GM21360 (cell line): ENCODE measurements at regions not wholly inside any gene's neighbourhood (a gene's known extent, or its start where the extent isn't known, plus 50 kb on each side); places are given as distances from the start of the nearest gene placed in this dataset.
"Not testable (repeated sequence)": the region's sequence is repeated elsewhere in the genome, so short reads cannot be mapped to it uniquely, and the experiment has no call there.

Source experiments
- ATAC-seq: cut with Tn5 transposase; IDR thresholded peaks from one replicate; pipeline ENCODE4 v1.9.1; 2021; ENCODE audit warnings: mild to moderate bottlenecking, moderate library complexity; ENCODE audit not compliant: unreplicated experiment

DNA sequence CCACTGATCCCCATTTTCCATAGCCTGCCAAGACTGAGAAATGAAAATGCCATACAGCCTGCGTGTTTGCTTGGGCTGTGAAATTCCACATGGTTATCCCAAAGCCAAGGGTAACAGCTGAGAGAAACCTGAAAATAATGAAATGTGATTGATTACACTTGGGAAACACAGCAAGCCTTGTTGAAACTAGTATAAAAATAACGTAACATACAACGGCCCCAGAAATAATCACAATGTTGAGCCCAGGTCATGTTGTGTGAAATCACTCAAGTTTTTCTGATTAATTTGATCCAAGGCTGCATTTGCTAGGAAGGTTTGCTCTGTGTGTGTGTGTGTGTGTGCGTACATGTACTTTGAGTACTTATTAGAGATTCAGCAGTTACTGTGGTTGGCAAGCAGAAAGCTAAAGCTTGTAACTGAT is 269.0 kb downstream of the OXSM start:
- ATAC-seq: no peak

DNA sequence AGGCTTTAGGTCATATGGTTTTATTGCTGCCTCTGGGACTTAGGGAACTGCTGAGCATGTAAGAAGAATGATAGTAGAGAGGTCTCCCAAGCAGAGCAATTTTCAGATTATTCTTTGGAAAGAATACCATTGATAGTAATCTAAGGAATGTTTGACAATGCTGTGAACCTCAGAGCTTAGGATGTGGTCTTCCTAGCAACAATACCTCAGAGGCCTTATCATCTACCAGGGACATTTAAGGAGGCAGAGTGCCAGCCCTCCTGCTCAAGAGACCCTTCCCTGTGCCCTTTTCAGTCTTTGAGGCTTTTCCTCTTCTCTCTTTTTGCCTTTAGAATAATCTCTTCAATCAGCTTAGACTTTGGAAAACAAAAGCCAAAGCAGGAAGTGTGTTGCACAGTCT is 272.1 kb downstream of the OXSM start:
- ATAC-seq: no peak

DNA sequence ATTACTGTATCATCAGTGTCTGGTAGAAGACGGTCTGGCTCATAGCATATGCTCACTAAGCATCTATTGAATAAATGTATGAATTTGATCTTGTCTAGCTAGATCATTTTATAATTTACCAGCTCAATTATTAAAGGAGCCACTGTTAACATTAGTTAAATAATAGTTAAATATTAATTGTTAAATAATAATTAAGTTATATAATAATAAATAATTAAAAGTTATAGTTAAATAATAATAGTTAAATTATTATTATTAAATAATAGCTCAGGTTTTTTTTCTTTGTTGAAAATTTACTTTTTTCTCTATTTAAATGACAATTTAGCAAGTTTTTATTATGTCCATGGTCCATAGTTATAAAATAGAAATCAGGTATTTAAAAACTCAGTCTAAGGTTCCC is 274.4 kb downstream of the OXSM start:
- no peak for ATAC-seq

DNA sequence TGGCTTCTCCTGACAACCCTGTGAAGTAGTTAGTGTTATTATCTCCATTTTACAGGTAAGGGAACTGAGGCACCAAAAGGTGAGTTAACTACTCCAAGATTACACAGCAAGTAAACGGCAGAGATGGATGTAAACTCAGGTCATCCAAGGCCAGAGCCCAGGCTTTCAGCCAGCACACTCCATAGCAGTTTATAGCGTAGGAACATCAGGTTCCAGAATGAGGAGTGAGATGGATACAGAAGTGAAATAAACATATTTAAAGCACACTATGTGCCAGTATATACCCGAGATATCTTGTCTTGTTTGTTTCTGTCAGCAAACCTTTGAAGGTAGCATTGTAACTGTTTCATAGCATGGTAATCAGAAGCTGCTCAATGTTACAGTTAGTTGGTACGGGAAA is 279.0 kb downstream of the OXSM start:
- ATAC-seq: no peak

DNA sequence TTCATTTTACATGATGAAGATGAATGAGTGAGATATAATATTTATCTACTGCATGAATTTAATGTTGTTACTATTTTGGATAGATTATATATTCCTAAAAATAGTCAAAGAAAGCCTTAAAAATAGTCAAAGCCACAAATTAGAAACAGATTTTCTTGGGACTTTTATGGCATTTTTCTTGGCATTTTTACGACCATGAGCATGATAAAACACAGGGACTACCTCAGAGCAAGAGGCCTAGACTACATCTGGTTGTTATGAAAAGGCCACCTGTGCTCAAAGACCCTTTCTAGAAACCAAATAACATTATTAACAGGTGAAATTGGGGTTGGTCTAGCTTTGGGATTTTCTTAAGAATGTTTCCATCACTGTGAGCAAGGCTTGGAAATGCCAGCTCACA is 281.0 kb downstream of the OXSM start:
- ATAC-seq: no peak

DNA sequence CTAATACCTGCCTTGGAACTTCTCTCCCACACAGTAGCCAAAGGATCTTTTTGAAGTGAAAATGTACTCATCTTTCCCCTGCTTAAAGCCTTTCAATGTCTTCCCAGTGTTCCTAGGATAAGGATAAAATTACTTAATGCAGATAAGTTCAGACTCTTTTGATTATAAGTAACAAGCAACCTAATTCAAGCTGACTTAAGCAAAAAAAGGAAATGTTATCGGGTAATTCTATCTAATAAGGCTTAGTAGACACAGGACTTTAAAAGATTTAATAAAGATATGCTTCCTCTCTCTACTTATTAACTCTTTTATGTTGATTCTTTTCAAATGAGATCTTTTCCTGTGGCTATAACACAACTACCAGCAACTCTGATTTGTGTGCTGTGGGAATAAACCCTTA is 284.2 kb downstream of the OXSM start:
- ATAC-seq: no peak

DNA sequence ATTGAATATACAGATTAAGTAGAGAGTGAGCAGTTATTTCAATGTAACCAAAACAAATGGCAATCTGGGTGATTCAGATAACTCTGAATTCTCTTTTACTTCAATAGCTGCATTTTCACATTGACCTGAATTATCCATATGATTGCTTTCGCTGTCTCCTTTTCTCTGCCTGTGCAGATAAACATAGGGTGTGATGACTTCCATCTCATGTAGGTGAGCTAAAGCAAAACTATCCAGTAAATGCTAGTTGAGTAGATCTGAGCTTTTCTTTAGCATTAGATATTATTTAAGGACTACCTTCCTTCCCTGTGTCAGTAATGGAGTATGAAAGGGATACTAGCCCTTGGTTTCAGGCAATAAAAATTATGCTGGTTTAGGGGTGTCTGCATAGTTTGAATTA is 288.6 kb downstream of the OXSM start:
- ATAC-seq: no peak

DNA sequence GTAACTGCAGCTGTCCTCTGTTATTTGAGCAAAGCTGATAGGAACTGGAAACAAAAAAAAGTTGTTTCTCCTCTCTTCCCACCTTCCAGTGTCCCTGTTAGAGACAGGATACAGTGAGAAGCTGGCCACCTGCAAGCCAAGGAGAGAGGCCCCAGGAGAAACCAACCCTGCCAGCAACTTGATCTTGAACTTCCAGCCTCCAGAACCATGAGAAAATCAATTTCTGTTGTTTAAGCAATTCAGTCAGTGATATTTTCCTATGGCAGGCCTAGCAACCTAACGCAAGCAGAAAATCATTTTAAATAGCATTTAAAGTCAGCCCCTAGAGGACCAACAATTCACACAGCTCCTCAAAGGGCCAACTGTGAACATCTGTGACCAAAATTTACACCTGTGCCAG is 291.3 kb downstream of the OXSM start:
- ATAC-seq: no peak

DNA sequence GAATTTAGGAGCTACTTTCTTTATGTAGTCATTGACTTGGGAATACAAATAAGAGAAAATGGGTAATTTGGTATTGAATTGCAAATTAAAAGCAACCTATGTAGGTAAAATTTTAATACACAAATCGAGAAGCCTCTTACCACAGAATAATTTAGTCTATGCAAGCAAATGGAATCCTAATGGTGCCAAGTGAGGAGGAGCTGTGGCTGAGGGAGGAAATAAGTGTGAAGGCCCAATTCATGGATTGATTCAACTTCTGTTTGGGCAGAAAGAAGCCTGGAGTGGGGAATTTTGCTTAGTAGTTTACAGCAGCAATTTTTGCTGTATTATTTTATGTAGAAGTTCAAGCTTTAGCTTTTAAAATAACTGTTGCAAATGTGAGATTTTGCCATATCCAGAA is 291.9 kb downstream of the OXSM start:
- ATAC-seq: no peak

DNA sequence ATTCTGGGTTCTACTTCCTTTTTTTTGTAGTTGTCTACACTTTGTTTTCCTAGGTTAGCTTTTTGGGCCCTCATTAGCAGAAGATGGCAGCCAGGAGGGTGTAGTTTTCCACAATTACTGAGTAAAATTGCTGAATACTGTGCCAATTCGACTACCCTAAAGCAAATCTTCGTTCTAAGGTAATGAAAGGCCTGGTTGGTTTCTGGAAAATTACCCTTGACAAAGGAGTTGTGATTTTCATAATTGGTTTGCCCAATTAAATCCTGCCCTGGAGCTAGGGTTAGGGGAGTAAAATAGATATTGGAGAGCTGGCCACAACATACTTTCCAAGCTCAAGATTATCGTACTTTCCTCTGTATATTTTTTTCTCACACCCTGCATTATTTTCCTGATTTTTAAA is 293.0 kb downstream of the OXSM start:
- no peak for ATAC-seq

DNA sequence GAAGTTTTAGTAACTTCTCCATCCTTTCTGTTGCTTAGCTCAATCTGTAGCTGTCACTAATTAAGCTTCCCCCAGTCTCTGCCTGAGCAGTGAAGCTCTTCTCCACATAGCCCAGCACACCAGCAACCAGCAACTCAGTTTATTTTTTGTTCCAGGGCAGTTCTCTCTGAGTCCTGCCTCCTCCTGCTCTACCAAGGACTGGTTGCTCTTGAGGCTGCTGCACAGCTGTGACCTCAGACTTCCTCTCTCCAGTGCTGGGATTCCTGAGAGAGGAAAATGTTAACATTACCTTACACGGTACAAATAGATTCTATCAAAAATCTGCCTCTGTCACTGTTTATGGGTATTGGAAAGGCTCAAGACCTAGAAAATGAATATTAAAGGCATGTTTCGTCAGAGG is 294.7 kb downstream of the OXSM start:
- no peak for ATAC-seq

DNA sequence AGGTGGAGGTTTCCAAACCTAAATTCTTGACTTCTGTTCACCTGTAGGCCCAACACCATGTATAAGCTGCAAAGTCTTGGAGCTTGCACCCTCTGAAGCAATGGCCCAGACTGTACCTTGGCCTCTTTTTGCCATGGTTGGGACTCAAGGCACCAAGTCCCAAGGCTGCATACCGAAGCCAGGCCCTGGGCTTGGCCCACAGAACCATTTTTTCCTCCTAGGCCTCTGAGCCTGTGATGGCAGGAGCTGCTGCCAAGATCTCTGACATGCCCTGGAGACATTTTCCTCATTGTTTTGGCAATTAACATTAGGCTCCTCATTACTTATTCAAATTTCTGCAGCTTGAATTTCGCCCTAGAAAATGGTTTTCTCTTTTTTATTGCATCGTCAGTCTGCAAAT is 297.9 kb downstream of the OXSM start:
- no peak for ATAC-seq

DNA sequence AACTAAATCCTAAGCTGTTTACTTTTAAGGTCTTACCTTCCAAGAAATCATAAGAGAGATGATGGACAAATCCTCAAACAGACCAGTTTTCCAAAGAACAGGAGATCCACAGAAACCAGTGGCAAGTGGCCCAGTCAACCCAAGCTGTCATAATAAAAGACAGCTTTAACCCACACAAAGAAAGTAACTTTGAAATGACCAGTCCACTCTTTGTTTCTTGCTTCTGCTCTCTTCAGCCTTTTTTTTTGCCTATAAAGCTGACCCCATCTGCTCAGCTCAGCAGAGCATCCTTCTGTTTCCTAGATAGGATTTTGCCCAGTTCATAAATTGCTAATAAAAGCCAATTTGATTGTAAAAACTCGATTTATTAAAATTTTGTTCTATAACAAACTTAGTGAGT is 299.4 kb downstream of the OXSM start:
- ATAC-seq: no peak

DNA sequence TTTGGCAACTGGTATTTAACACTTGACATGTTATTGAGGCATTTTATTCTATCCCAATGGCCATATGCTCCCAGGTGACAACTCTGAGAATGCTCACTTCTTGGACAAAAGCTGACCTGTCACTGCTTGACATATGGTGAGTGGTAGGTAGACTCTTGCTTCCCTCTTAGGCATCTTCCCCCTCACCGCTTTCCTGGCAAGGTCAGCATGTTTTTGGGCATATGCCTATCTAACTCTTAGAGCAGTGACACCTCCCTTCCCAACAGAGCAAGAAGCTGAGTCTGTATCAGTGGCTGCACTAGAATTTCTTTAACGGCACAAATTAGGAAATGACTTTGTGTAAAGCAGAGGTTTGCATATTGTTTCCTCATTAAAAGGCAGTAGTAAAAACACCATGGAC is 300.7 kb downstream of the OXSM start:
- ATAC-seq: no peak

DNA sequence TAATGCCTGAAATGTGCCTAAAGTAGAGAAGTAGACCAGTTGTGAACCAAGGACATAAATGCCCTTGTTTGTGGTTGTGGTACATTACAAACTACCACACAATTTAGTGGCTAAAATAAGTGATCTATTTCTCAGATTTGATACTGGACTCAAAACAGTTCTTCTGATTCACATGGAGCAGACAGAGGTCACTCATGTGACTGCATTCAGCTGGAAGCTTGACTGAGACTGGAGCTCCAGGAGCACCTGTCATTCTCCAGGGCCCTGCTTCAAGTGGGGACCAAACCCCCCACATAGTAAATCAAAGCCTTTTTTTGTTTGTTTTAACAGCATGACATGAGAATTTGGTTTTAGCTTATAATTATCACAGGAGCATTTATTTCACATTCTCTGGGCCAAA is 301.2 kb downstream of the OXSM start:
- no peak for ATAC-seq

DNA sequence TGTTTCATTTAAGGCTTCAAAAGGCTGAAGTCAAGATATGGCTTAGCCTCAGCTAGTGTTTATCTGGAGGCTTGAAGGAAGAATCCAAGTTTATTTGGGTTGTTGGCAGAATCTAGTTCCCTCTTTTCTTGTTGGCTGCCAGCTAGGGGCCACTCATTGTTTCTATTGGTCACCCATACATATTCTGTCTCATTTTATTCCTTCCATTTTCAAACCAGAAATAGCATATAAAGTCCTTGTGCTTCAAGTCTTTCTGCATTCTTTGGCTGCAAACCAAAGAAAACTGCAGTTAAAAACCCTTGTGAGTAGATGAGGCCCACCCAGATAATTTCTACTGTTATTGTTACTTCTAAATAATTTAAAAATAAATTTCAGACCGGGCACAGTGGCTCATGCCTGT is 301.7 kb downstream of the OXSM start:
- ATAC-seq: no peak

DNA sequence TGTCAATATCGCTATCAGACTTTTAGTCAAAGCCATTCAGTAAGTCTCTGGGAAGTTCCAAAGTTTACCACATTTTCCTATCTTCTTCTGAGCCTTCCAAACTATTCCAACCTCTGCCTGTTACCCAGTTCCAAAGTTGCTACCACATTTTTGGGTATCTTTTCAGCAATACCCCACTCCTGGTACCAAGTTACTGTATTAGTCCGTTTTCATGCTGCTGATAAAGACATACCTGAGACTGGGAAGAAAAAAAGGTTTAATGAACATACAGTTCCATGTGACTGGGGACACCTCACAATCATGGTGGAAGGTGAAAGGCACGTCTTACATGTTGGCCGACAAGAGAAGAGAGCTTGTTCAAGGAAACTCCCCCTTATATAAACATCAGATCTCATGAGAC is 307.2 kb downstream of the OXSM start:
- ATAC-seq: not testable (repeated sequence)

DNA sequence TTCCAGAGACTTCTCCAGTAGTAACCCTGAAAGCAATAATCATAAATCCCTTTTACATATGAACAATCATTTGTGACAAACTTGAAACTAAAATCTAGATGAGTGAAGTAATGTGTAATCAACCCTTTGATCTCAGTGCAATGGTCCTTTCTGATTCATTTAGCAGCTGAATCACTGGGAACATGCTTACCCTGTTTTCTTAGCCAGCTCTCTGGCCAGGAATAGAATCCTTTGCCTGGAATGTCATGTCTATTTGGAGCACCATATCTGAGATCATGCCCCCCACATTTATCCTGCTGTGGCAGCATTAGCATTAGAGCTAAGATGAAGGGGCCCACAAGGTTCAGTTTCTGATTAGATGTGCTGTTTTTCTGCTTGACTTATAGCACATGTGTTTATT is 309.8 kb downstream of the OXSM start:
- no peak for ATAC-seq

DNA sequence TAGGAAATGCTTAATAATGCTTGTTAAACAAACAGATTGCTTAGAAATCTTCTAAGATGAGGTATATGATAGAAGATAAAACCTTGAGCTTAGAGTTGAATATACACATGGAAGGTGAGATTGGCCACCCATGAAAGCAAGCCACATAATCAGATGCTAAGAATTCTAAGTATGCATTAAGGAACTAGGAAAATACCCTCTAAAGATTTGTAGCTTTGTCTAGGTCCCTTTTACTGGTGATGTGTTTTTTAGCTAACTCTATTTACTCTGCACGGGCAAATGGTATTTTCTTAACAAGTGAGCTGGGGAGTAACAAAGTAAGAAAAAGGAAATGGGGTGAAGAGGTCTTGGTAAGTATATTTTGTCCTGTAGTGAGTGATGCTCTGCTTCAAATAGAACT is 310.3 kb downstream of the OXSM start:
- no peak for ATAC-seq

DNA sequence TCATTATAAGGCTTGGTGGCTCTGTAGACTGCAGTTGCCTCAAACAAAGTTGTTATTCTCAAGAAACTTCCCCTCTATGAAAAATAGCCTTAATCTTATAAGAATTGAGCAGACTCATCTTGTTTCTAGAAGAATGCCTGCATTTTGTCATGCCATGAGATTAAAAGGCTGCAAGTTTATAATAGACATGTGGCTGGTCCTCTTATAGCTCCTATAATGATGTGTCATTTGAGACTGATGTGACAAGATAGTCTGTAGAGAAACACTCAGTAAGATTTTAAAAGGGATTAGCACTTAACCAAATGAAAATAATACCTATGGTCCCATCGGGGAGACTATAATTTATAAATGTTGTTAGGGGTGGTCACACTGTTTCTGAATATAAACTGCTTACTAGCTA is 312.5 kb downstream of the OXSM start:
- no peak for ATAC-seq

DNA sequence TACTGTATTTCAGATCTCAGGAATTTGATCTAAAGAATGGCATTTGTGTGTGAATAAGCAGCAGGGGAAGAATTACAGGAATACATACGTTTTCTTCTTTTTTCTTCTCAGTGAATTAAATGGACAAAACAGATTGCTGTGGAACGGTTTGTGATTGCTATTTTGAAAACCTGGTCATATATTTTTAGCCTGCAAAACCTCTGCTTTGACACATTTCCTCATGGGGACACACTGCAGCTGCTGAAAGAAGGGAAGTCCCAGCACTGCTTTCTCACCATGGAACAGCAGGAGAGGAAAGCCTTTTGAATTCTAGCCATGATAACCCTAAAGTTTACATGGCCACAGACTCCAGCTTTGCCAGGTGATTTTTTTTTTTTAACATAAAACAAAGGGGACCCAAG is 315.0 kb downstream of the OXSM start:
- ATAC-seq: no peak

DNA sequence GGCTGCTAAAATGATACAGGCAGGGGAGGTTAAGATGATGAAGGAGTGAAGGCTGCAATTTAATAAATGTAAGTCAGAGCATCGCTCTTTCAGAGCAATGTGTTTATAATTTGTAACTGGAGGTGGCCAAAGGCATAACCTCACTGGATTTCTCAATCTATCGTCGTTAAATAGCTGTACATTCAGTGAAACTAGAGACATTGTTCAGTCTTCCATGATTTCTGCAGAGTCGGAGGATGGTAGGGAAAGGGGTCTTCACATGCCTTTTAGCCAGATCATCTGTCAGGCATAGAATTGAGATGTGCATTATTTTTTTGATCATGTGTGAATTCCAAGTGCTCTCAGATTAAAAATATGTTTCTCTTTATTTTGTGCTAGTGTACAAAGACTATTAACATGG is 315.4 kb downstream of the OXSM start:
- no peak for ATAC-seq

DNA sequence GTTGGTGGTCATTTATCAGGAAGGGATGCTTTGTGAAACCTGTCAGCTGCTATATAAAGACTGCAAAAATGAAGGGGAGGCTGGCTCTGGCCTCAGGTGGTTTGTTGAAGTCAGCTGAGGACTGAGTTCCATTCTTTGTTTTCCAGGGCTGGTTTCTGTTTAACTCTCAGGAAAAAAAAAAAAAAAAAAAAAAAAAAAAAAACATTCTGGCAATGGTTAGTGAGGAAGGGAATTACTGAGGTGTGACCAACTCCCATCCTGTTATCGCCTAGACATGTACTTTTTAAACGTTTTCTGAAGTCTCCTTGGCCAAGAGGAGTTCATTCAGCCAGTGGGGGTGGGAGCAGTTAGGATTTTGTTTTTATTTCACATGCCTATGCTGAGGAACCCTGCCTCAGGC is 316.3 kb downstream of the OXSM start:
- no peak for ATAC-seq

DNA sequence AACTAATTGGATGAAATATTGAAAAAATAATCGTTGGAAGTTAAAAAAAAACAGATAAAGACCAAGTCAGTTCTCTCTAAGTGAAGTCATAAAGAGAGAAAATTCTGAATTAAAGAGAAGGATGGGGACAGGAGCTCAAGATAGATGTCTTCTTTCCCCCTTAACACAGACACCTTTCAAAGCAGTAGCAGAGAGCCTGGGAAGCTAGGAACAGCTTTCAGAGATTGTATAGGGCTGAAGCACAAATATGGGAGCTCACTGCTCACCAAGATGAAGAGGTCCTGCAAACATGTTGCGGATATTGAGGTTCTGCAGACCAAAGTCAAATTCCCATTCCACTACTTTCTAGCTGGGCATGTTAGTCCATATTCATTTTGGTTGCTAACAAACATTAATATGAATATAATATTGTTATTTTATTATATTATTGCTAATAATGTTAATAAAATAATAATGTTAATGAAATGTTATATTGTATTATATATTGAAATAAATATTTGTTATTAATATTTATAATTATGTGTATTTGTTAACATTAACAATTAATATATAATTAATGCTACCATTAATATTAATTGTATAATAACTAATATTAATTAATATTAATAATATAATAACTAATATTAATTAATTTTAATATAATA is 319.1 kb downstream of the OXSM start:
- no peak for ATAC-seq
